Keratinocyte (primary cell): ENCODE measurements at regions not wholly inside any gene's neighbourhood (a gene's known extent, or its start where the extent isn't known, plus 50 kb on each side); places are given as distances from the start of the nearest gene placed in this dataset.

ENCODE experiments used
- DNase-seq: peaks from one replicate; pipeline ENCODE4 v3.0.0-alpha.2; 2011; ENCODE audit warnings: low read depth, missing footprints, low spot score
- FAIRE-seq: peaks from 2 replicates; lab custom pipeline; 2011; peaks lifted over from hg19 to GRCh38; lab: Jason Lieb, UNC
- H2AFZ ChIP-seq: 2 replicates; pipeline ENCODE4 v1.6.0; 2012; ENCODE audit warnings: low read length, control low read depth, inconsistent platforms; ENCODE audit not compliant: control insufficient read depth
- H3K27ac ChIP-seq: 2 replicates; pipeline ENCODE4 v1.5.1; 2011; ENCODE audit warnings: low read length; ENCODE audit not compliant: control insufficient read depth, insufficient read depth
- H3K27me3 ChIP-seq: 3 replicates; pipeline ENCODE4 v1.6.0; 2011; ENCODE audit warnings: low read length; ENCODE audit not compliant: control insufficient read depth, insufficient read depth; ENCODE audit errors: extremely low read depth
- H3K36me3 ChIP-seq, 2 experiments: 2 replicates in 1 of 2; 3 replicates in 1 of 2; pipeline ENCODE4 v1.5.1; 2011; ENCODE audit warnings: low read length in 2 of 2, mild to moderate bottlenecking in 1 of 2; ENCODE audit not compliant: control insufficient read depth in 2 of 2, insufficient read depth in 2 of 2; ENCODE audit errors: extremely low read depth in 1 of 2
- H3K4me1 ChIP-seq: 3 replicates; pipeline ENCODE4 v1.5.1; 2011; ENCODE audit warnings: low read length; ENCODE audit not compliant: control insufficient read depth, insufficient read depth; ENCODE audit errors: extremely low read depth
- H3K4me2 ChIP-seq: 3 replicates; pipeline ENCODE4 v1.6.0; 2011; ENCODE audit warnings: low read depth, low read length; ENCODE audit not compliant: control insufficient read depth, insufficient read depth; ENCODE audit errors: extremely low read depth
- H3K4me3 ChIP-seq, 3 experiments: fragments of 200-600 bp in 1 of 3; sonication (generic) in 1 of 3; 2 replicates in 2 of 3; 3 replicates in 1 of 3; pipeline ENCODE4 v1.5.1; 2011 to 2016; ENCODE audit warnings: low read length in 3 of 3, mild to moderate bottlenecking in 3 of 3, control low read depth in 2 of 3, inconsistent platforms in 1 of 3, low read depth in 1 of 3, mixed read lengths in 1 of 3, mixed run types in 1 of 3, moderate library complexity in 1 of 3; ENCODE audit not compliant: control insufficient read depth in 2 of 3, insufficient read depth in 2 of 3; ENCODE audit errors: extremely low read depth in 1 of 3
- H3K79me2 ChIP-seq: 2 replicates; pipeline ENCODE4 v1.6.0; 2012; ENCODE audit warnings: low read length; ENCODE audit not compliant: control insufficient read depth, insufficient read depth
- H3K9ac ChIP-seq: 3 replicates; pipeline ENCODE4 v1.6.0; 2011; ENCODE audit warnings: low read length; ENCODE audit not compliant: control insufficient read depth, insufficient read depth; ENCODE audit errors: extremely low read depth
- H3K9me1 ChIP-seq: 3 replicates; pipeline ENCODE4 v1.6.0; 2011; ENCODE audit warnings: low read length; ENCODE audit not compliant: control insufficient read depth, insufficient read depth; ENCODE audit errors: extremely low read depth
- H3K9me3 ChIP-seq: 2 replicates; pipeline ENCODE4 v1.5.1; 2012; ENCODE audit warnings: low read depth, low read length; ENCODE audit not compliant: control insufficient read depth
- H4K20me1 ChIP-seq: 3 replicates; pipeline ENCODE4 v1.6.0; 2011; ENCODE audit warnings: low read length; ENCODE audit not compliant: control insufficient read depth, insufficient read depth; ENCODE audit errors: extremely low read depth
- CTCF ChIP-seq, 3 experiments: IDR thresholded peaks in 1 of 3; conservative IDR thresholded peaks in 1 of 3; optimal IDR thresholded peaks in 1 of 3; 2 replicates in 2 of 3; 3 replicates in 1 of 3; pipeline versions ENCODE3 to v1.5.1; 2011; ENCODE audit warnings: low read length in 3 of 3, mild to moderate bottlenecking in 3 of 3, moderate library complexity in 2 of 3, control low read depth in 1 of 3, inconsistent platforms in 1 of 3; ENCODE audit not compliant: insufficient read depth in 2 of 3; ENCODE audit errors: extremely low read depth in 1 of 3
- EZH2 ChIP-seq: IDR thresholded peaks from one replicate; pipeline ENCODE4 v1.6.1; 2012; ENCODE audit warnings: inconsistent platforms, mild to moderate bottlenecking, low read length, moderate library complexity
- dilution Hi-C: fragments of 300-500 bp; cut with MboI; formaldehyde crosslinking; loops from one replicate; pipeline ENCODE4 v1.7.0; 2020; ENCODE audit warnings: low sequenced_read_pairs; ENCODE audit not compliant: extremely low pct_ligation_motif_present

GRCh38 chr14:24744641-24745040 lies 110.7 kb upstream of the GZMB start:
- Histone ChIP-seq H3K27ac (no peak overlapping the region), H3K9ac (no peak overlapping the region), H2AFZ (no peak overlapping the region), H4K20me1 (no peaks in the 10 kb centered on the region), H3K79me2 (no peaks in the 10 kb centered on the region), H3K27me3 (no peaks in the 10 kb centered on the region), H3K4me2 (no peak overlapping the region), H3K36me3 (no peaks in the 10 kb centered on the region), H3K9me3 (no peaks in the 10 kb centered on the region), H3K4me1 (no peaks in the 10 kb centered on the region), H3K4me3 (no peak overlapping the region), H3K9me1 (no peaks in the 10 kb centered on the region)
- no peak for FAIRE-seq
- TF ChIP-seq CTCF (optimal IDR thresholded peaks at IDR 0.05 in 1 of 3, IDR thresholded peaks at IDR 0.05 in 1 of 3, conservative IDR thresholded peaks at IDR 0.05 in 1 of 3; ENCODE audit: extremely low read depth in 1 of 3, insufficient read depth in 2 of 3, low read length in 3 of 3) = no peak
- no peak for TF ChIP-seq EZH2
- no peak for DNase-seq
- dilution Hi-C loops = no loop called here

GRCh38 chr14:24741871-24742270 lies 107.9 kb upstream of the GZMB start:
- no peaks in the 10 kb centered on the region for H3K9me1 ChIP-seq
- H3K4me3 ChIP-seq = no peak overlapping the region
- DNase-seq (peak; percentile 25), FAIRE-seq (peak; percentile 53)
- no peak overlapping the region for H3K9ac ChIP-seq
- TF ChIP-seq EZH2 = no peak
- no peak for TF ChIP-seq CTCF (optimal IDR thresholded peaks at IDR 0.05 in 1 of 3, IDR thresholded peaks at IDR 0.05 in 1 of 3, conservative IDR thresholded peaks at IDR 0.05 in 1 of 3; ENCODE audit: extremely low read depth in 1 of 3, insufficient read depth in 2 of 3, low read length in 3 of 3)
- H3K27me3 ChIP-seq = no peaks in the 10 kb centered on the region
- H3K79me2 ChIP-seq = no peaks in the 10 kb centered on the region
- no peak overlapping the region for H3K4me2 ChIP-seq
- dilution Hi-C loops = no loop called here
- no peaks in the 10 kb centered on the region for H4K20me1 ChIP-seq
- H3K36me3 ChIP-seq = no peaks in the 10 kb centered on the region
- H2AFZ ChIP-seq = no peak overlapping the region
- no peaks in the 10 kb centered on the region for H3K4me1 ChIP-seq
- no peak overlapping the region for H3K27ac ChIP-seq
- no peaks in the 10 kb centered on the region for H3K9me3 ChIP-seq
